GM21786 (cell line): ENCODE measurements at regions not wholly inside any gene's neighbourhood (a gene's known extent, or its start where the extent isn't known, plus 50 kb on each side); places are given as distances from the start of the nearest gene placed in this dataset.

Experiments used
- ATAC-seq: cut with Tn5 transposase; IDR thresholded peaks from one replicate; pipeline ENCODE4 v1.9.1; 2021; ENCODE audit not compliant: unreplicated experiment

DNA sequence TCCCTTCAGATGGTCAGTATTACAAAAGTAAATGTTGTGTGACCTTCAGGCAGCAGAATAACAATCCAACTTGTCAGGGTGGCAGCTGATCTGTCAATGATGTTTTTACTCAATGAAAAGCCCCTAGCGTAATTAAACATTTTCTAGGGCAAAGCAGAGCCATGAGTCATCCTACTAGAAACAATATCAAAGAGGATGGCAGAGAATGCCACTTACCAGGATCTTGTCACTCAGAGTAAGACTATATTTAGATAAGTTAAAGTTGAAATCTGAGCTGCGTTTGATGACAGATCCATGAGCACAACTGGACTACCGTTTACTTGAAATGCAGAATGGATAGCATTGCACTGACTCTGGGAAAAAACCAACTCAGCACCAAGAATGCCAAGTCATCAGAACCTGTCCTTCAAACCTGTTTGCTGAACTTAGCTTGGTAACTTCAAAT is 612.6 kb upstream of the ACVR2A start:
- peak; percentile 40 for ATAC-seq

DNA sequence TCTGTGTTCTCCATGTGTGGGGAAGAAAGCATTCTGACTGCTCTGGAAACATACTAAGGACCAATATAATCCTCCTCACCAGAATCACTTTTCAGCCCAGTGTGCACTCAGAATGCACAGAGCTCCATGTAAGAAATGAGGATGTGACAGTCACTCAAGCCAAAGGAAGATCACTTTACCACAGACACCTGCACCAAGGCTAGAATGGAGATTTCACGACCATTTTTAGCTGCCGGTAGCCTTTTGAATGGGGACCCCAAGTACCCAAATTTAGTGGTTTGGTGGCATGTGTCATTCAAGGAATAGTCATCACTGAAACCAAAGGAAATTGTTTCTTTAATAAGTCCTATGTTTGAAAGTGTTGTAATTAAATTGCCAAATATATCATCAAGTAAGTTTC is 613.2 kb upstream of the ACVR2A start:
- ATAC-seq = peak; percentile 62

DNA sequence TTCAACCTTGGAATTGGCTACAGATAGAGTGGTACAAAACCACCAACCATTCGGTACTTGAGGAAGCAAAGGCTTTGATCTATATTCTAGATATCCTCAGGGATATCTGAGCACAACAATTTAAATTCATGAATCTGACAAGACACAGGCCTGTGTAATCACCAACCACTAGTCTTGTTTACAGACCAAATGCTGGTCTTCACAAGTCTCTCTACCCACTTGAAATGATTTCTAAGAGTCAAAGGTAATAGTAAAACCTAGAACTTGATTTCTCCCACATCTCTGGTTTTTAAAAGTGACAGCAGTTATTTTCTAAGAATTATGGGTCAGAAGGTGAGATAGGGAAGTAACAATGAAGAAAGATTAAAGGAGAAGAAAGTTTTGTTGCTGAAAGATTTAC is 613.7 kb upstream of the ACVR2A start:
- no peak for ATAC-seq

DNA sequence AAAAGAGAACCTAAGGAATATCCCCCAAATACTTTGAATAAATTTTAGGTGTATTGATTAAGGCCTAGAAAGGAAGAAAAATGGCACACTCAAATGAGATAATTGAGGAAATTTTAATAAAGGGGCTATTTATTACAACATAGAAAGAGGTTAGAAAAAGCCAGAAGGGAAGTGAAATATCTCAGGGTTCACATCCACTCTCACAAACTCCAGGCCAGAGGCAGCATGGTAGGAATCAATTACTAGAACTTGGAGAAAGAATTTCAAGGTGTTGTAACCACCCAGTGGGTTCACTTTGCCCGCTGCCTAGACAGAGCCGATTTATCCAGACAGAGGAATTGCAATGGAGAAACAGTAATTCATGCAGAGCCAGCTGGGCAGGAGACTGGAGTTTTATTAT is 617.5 kb upstream of the ACVR2A start:
- ATAC-seq = no peak

DNA sequence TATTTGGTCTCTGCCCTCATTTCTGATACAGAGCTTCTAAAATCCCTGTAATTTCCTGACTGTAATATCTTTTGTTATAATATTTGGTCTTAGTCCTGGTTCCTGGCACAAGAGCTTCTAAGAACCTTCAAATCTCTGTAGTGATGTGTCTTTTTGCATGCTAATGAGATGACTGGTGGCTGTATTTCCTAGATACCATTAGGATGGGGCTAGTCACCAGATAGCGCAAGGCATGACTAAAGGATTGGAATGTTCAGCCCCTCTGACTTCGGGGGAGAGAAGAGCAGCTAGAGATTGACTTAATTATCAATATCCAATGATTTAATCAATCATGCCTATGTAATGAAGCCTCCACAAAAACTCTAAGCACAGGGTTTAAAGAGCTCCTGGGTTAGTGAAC is 620.8 kb upstream of the ACVR2A start:
- no peak for ATAC-seq

DNA sequence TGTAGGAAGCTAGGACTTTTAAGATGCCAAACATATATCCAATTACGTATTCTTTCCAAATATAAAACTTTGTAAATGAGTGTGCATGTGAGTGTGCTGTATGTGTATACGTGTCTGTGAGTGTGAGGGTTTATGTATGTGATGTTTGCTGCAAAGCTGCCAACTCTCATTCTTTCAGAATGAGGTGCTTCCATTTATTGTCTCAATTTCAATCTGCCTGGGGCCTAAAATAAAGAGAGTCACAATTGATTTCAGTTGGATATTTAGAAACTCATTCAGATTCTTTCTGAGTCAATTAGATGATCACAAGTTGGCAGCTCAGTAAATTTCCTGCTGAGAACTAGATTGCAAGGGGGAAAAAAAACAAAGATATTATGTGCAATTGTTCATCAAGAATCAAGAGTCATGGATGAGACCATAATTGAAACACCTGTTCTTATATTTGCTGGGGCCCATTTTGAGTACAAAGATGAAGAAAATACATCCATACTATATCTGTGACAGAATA is 621.2 kb upstream of the ACVR2A start:
- no peak for ATAC-seq

DNA sequence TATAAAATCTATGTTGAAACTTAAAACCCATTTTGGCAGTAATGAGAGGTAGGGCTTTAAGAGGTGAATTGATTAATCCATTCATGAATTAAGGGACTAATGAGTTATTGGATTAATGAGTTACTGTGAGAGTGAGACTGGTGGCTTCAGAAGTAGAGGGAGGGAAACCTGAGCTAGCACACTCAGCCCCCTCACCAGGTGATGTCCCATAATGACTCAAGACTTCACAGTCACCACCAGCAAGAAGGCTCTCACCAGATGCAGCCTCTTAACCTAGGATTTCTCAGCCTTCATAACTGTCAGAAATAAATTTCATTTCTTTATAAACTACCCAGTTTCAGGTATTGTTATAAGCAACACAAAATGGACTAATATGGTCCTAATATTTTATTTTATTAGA is 621.7 kb upstream of the ACVR2A start:
- ATAC-seq = peak; percentile 79

DNA sequence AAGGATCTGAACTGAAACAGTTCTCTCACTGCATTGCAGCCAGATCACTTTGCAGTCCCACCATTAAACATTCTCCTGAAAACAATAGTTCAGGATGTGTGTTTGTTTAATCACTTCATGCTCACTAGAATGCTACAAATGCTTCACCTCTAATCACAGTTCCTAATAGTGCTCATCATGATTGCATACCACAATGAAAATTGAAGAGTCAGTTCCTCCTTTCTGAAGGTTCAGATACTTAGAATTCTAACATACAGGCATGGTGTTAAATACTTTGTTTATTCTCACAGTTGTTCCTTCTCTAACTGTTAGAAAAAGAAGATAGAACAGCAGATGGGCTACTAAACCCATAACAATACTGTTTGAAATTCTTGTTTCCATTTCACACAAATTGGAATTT is 622.3 kb upstream of the ACVR2A start:
- peak; percentile 53 for ATAC-seq

DNA sequence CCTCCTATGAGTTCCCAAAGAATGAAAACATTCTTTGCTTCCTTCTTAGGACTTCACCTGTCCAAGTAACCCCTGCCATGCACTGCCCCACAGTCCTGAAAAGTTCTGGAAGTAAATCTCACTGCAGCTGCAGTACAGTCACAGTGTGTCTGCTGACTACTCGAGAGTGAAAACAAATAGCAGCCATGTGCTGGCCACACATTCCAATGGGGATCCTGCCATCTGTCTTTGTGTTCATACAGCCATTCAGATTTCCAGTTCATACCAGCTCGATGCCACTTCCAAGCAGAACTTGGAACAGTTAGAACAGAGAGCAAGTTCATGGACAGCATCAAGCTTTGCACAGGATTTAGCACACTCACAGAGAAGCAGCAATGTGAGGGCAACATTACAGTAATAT is 629.9 kb upstream of the ACVR2A start:
- no peak for ATAC-seq

DNA sequence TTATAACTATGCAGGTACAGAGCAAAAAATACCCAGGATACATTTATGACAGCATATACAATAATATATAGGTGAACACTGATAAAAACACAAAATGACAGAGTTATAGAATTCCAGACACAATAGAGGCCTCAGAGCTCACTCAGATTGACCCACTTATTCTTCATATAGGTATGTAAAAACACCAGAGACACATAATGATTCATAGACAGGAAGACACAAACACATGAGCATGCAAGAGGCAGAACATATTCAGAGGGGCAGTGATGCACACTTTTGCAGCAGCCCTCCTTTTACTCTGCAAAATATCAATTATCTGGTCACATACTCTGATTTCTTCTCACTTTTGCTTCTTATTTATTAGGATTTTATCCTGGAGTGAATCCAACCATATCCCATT is 633.3 kb upstream of the ACVR2A start:
- ATAC-seq = no peak

DNA sequence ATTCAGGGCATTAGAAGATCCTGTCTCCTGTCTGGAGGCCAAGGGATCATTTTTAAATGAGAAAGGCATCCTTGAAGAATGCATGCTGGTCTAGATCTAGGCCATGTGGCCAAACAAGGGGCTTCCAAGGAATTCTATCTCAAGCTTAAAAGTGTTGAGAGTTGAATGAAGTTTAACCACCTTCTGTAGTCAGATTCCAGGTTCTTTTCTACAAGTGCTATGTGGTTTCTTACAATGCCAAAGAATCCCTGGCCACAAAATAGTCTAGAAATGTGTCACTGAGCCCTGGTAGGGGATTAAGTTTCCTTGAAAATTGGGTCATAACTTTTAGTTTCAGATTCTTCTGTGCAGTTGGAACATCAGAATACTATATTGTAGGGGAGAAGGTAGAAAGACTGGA is 640.7 kb upstream of the ACVR2A start:
- no peak for ATAC-seq

DNA sequence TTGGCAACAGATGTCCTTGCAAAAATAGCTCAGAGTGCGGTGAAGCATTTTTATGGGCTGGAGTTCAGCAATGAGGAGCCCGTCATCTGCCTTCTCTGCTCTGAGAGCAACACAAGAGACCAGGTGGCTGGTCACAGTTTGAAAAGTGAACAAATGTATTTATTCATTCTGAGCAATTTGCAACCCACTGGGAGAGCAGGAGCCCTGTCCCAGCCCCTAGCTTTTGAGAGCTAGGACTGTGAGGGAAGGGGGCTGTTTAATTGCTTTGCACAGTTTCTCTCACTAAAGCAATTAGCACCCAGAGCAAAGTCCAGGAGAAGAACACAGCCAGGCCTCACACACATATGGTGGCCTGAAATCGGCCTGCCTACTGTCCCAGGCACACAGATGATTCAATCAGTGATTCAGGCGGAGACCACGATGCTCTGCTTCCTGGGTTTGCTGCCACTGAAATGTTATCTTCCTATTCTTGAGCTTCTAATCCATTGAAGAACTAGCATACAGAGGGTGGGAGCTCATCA is 646.1 kb upstream of the ACVR2A start:
- ATAC-seq = no peak

DNA sequence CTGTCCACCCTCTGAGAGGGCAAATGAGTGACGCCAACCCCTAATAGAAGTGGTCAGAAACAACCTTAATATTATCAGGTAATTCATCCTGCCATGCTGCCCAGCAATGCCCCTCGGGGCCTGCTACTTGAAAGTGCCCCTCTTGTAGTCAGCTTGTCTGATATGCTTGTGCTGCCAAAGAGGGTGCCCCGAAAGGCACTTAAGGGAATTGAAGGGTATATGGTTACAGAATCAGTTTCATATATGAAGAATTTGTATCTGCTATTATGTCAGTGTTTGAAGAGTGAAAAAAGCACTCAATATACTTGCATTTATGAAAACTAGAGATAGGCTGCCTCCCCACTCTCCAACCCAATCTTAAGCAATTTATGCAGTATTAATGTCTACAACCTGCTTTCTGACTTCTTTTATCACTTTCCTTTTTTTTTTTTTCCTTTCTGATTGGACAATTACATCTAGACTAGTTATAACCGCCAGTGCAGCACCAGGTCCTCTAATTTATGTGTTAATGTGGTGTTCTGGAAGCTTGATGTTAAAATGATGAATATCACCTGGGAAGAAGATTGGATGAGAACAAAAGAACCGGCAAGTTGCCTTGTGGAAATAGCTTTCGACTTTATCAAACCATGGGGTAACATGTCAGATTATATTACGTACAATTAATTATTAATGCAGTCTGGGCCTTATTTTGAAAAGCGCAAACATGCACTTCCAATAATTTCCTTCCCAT is 646.9 kb upstream of the ACVR2A start:
- no peak for ATAC-seq

DNA sequence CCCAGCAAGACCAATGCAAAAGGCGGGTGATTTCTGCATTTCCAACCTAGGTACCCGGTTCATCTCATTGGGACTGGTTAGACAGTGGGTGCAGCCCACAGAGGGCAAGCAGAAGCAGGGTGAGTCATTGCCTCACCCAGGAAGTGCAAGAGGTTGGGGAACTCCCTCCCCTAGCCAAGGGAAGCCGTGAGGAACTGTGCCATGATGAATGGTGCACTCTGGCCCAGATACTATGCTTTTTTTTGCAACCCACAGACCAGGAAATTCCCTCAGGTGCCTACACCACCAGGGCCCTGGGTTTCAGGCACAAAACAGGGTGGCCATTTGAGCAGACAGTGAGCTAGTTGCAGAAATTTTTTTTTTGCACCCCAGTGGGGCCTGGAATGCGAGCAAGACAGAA is 662.6 kb upstream of the ACVR2A start:
- peak; percentile 86 for ATAC-seq

DNA sequence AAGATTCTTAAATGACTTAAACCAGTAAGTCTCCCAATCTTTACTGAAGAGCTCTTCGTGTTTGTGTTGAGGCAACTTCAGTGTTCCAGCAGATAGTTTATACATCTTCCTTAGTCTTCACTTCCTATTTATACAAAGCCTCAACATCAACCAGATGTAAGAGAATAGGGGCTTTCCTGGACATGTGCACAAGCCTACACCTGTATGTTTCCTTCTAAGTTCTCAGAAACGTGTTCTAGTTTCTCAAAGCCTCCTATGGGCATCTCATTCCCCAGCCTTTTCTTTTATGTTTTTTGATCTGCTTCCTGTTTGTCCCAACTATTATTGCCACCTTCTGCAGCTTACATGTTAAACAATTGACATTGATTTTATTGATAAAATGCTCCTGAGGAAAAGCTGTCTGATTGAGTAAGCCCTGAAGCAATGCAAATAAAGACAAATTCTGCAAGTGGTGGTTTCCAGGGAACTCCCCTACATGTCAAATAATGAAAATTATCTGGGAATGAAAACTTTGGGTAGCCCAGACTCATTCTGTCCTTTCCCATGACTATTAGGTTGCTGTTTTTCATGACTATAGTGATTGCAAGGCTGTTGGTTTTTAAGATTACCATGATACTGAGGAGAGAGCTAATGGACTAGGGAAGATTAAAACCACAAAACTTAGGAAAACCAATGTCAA is 663.3 kb upstream of the ACVR2A start:
- peak; percentile 56 for ATAC-seq

DNA sequence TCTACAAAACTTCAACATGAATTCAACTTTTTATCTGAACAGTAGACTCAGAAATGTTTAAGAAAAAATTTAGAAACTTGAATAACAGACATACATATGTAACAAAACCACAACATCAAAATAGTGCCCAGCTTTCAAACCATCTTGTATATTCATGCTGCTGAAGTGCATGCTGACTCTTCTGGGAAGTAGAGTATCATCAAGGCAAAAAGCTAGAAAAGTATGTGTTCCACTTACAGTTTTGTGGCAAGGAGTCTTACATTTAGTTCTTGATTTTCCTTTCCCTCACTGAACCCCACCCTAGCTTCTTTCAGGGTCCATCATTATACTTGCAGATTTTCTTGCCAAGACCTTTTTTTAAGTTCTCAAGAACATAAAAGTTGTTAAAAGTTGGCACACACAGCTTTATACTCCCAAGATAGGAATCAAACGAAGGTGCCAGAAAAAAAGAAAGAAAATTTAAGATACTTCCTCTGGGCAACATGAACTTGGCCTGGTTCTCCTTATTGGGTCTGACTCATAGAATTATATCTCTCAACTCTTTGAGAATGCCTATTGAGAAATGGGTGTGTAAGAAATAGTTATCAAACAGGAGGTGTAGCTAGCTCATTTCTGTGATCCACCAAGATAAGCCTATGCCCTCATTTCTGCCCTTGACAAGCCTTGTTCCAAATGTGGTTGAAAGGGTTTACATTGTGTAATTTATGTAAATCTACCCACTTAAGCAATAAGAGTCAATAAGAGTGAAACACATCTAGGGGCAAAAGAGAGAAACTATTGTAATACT is 667.6 kb upstream of the ACVR2A start:
- no peak for ATAC-seq

DNA sequence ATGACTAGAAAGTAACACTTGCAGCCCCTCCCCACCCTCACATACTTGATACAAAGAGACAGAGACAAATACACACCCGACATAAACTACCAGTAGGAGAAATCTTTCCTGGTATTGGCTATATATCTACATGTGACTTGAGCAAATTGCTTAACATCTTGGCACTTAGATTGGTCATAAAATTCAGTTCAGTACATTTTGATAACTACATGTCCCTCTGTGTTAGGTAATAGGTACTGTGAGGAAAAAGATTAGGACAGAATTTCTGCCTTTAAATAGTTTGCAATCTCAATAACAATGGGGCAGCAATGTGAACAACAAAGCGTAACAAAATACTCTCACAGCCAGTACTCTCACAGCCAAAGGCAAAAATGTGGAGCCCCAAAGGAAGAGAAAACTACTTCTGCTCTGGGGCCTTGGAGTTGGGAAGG is 670.0 kb upstream of the ACVR2A start:
- ATAC-seq = no peak

DNA sequence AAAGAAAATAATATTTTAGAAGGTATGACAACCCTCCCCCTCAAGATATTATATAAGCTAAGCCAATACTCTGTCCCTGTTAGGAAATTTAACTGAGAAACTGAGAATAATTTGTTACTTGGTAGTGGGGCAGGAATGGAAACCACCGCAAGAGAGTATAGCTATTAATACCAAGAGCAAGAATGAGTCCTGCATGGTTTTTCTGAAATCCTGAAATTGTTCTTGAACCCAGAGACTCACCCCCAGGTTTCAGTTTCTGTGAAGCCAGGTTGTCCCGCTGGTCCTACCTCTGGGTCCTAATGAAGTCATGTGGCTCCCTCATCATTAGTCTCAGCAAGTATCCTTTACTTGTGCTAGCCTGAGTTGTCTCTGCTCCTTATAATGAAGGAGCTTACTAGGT is 671.0 kb upstream of the ACVR2A start:
- ATAC-seq = no peak

DNA sequence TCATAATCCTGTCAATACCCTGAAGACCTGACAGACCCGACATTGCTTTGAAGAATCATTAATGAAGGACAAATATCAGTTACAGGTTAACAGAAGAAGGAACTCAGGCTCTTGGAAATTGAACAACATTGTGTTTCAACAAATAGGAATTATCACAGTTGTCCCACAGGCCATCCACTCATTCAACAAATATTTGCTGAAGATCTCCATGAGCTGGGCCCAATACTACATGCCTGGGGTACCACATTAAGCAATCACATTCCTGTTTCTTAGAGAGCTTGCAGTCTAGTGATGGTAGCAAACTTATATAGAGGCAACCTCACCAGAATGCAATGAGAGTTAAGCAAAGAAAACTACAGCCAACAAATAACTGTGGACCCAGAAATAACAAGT is 671.6 kb upstream of the ACVR2A start:
- no peak for ATAC-seq

DNA sequence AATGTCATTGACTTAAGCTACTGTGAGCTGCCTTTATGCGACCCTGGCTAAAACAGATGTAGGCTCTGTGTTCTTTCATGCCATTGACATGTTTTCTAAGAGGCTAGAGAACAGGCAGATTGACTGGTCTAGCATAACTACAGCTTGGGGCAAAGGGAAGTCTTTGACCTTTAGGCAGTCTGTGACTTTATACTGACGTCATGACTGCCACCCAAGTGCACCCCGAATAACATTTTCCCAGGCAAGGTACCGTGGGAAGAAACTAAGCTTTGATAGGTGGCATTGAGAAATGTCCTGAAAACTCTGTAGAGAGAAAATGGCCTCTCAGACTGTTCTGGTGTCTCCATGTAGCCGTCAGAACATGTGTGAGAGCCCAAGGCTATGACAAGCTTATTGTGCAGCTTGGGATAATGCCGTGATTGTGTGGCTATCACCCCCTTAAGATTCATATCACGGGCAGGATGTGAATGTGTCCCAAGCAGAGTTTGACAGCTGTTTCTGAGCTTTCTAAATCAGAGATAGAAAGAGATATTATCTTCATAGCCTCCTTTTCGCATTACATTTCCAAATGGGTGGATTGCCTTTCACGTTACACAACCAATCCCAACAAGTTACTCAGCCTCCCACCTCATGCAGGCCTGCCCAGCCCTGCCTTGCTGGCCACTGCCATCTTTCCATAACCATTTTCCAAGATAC is 672.2 kb upstream of the ACVR2A start:
- ATAC-seq = no peak

DNA sequence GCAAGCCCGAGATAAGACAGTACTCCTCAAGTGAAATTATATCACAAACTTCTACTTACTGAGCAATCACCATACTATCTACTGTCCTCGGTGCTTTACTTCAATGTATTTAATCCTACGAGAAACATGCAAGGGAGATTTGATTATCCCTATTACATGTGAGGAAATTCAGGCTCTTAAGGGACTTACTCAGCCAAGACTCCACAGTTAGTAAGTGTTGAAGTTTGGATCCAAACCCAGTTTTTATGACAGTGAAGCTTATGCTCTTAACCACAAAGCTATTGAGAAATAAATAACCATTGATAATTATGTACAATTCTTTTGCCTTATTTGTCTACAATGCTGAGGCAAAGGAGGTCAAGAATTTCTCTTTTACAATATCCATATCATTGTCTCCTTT is 672.9 kb upstream of the ACVR2A start:
- no peak for ATAC-seq
